ENCODE measurements at regions not wholly inside any gene's neighbourhood (a gene's known extent, or its start where the extent isn't known, plus 50 kb on each side); places are given as distances from the start of the nearest gene placed in this dataset.

- Mint-ChIP-seq H3K9me3 (no peaks in the 10 kb centered on the region), H3K4me1 (peaks cover 0 to 2% (median 0%) of the 10 kb centered on the region in 3 donors), H3K27ac (no peak overlapping the region), H3K36me3 (no peaks in the 10 kb centered on the region), H3K27me3 (peaks cover 30% of the 10 kb centered on the region), H3K4me3 (peak overlapping the region in 1 of 4 donors; percentile 47)
These were observed 159.3 kb downstream of the CYRIA start for GRCh38 chr2:16506366-16506765.

DNA sequence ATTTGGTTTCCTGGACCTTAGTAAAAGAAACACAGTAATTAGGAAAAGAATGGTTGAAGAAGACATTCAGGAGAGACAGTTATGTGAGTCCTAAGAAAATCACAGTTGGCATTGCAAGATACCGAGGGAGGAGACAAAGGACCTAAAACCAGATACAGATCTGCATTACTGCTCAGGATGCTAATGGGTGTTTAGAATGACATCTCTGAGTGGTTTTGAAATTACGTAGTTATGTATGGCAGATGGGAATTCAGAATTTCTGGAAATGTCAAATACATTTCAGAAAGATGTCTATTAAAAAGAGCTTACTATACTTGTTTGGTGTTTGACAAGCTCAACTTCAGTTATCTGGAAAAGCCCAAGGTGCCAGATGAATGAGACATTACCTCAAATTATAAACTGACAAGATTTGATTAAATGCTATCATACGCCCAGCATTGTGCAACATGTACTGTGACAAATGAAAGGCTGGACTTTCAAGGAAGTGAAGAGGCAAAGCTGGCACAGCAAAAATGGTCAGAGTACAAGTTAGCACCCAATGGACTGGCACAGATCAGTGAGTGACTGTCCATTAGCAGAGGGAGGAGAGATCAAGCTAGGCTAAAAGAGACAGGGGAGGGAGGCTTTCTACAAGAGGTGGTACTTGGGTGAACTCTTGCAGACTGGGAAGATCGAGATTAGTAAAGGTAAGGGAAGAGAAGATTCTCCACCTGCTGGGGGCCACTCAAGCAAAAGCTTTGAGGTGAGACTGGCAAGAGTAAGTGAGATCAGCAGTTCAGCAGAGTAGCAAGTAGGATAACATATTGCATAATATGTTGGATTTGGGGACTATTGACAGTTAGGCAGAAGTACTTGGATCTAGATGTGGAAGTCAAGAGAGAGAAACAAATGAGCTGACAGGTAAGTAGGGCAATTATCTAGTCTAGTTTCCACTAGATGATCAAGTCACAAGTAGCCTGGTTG is 168.9 kb downstream of the CYRIA start:
- H3K27ac Mint-ChIP-seq: no peak overlapping the region
- peaks cover 0 to 5% (median 0%) of the 10 kb centered on the region in 3 donors for H3K9me3 Mint-ChIP-seq
- H3K36me3 Mint-ChIP-seq: no peaks in the 10 kb centered on the region
- H3K27me3 Mint-ChIP-seq: peaks cover 12% of the 10 kb centered on the region
- no peaks in the 10 kb centered on the region for H3K4me1 Mint-ChIP-seq
- H3K4me3 Mint-ChIP-seq: no peak overlapping the region

DNA sequence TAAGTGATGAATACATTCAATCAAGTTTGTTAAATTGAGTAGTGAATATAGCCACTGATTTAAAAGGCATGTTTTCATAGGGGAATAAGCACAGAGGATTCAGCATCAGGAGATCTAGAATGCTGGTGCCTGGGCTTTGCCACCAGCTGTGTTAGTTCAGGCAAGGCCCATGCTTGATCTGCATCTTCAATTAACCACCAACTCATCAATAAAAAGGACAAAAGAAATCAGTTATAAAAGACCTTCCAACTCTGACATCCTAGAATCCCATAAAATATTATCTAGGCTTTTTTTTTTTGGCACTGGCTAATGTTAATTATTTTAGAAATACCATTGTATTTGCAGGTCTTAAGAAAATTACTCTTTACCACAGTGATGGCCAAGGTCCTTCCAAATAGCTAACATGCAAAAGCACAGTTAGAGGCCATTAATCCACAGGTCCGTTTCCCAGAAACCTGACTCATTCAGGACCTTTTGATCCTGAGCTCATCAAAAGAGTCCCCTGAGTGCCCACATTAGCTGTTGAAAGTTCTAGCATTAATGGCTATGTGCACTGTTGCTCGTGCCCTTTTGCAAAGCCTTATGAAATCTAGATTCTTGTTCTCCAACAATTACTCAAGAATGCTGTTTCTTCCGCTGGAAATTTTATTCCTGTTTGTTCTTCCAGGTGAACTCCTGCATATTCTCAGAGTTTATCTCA is 170.0 kb downstream of the CYRIA start:
- Mint-ChIP-seq H3K27ac (no peak overlapping the region), H3K27me3 (peaks cover 16% of the 10 kb centered on the region), H3K36me3 (no peaks in the 10 kb centered on the region), H3K4me3 (no peak overlapping the region), H3K9me3 (peaks cover 0 to 5% (median 0%) of the 10 kb centered on the region in 3 donors), H3K4me1 (no peaks in the 10 kb centered on the region)

GRCh38 chr2:16494836-16495508 is 170.7 kb downstream of the CYRIA start:
- Mint-ChIP-seq H3K4me3 (no peak overlapping the region), H3K9me3 (peaks cover 0 to 5% (median 0%) of the 10 kb centered on the region in 3 donors), H3K4me1 (no peaks in the 10 kb centered on the region), H3K27ac (peak overlapping the region in 1 of 3 donors; percentile 54), H3K27me3 (peaks cover 18% of the 10 kb centered on the region), H3K36me3 (no peaks in the 10 kb centered on the region)

GRCh38 chr2:16493788-16494187 is 171.8 kb downstream of the CYRIA start:
- Mint-ChIP-seq H3K9me3 (peaks cover 0 to 5% (median 0%) of the 10 kb centered on the region in 3 donors), H3K4me1 (no peaks in the 10 kb centered on the region), H3K27me3 (peaks cover 23% of the 10 kb centered on the region)

DNA sequence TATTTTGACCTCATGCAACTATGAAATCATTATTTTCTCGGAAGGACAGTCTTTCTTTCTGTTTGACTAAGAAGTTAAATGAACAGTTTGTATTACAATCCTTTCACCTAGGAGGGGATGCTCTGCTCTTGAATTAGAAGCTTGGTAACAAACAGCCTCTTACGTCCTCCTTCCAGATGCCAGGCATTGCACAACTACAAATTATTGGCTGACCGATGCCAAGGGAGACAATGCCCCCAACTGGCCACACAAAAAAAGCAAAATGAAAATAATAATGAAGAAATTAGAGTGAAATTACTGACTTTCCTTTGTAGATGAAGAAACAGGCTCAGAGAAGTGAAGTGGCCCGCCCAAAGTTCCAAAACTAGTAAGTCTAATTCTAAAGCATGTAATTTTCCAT is 177.9 kb downstream of the CYRIA start:
- H3K4me1 Mint-ChIP-seq: no peaks in the 10 kb centered on the region
- H3K27me3 Mint-ChIP-seq: peaks cover 30% of the 10 kb centered on the region
- H3K36me3 Mint-ChIP-seq: no peaks in the 10 kb centered on the region
- H3K27ac Mint-ChIP-seq: no peak overlapping the region
- H3K9me3 Mint-ChIP-seq: peaks cover 0 to 6% (median 3%) of the 10 kb centered on the region in 3 donors
- H3K4me3 Mint-ChIP-seq: no peak overlapping the region

More at GRCh38 chr2:16493788-16494187, 171.8 kb downstream of the CYRIA start:
- Mint-ChIP-seq H3K27ac (no peak overlapping the region), H3K36me3 (no peaks in the 10 kb centered on the region), H3K4me3 (no peak overlapping the region)

DNA sequence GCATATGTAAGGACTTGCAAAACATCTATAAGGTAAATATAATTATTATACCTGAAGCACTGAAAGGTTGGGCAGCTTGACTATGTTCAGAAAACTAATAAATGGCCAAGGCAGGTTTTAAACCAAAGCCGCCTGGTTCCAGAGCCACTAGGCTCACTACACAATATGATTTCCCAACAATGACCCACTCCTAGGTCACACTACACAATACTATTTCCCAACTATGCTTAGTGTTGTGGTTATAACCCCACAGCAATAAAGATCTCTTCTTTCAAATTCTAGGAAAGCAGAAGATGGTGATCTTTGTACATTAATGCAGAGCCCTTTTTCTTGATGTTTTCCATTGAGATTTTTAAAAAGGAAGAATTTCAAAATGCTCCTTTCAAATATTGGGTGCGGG is 180.4 kb downstream of the CYRIA start:
- Mint-ChIP-seq H3K4me3 (no peak overlapping the region), H3K27me3 (peaks cover 20% of the 10 kb centered on the region), H3K36me3 (peaks cover 2% of the 10 kb centered on the region), H3K27ac (no peak overlapping the region), H3K4me1 (no peaks in the 10 kb centered on the region), H3K9me3 (peaks cover 0 to 6% (median 0%) of the 10 kb centered on the region in 3 donors)

- H3K27ac Mint-ChIP-seq: no peak overlapping the region
- peaks cover 0 to 6% (median 0%) of the 10 kb centered on the region in 3 donors for H3K9me3 Mint-ChIP-seq
- peaks cover 2% of the 10 kb centered on the region for H3K36me3 Mint-ChIP-seq
- no peak overlapping the region for H3K4me3 Mint-ChIP-seq
- no peaks in the 10 kb centered on the region for H3K4me1 Mint-ChIP-seq
- peaks cover 11% of the 10 kb centered on the region for H3K27me3 Mint-ChIP-seq
These were observed 183.2 kb downstream of the CYRIA start for GRCh38 chr2:16482460-16482859.

DNA sequence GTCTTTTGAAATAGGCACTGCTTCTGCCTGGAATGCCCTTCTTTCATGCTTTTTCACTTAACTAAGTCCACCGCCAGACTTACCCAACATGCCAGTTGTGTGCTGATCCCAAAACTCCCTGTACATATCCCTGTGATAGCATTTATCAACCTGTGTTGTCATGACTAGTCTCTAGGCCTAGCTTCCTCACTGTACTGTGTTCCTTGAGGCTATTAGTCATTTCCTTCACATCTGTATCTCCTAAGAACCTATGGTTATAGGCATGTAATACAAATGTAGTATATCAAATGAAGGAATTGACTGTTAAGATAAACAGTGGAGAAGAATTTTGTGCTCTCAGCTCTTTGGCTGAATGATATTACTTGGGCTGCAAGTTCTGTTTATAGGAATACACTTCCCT is 184.3 kb downstream of the CYRIA start:
- Mint-ChIP-seq H3K36me3 (peaks cover 2% of the 10 kb centered on the region), H3K9me3 (peaks cover 0 to 6% (median 0%) of the 10 kb centered on the region in 3 donors), H3K27me3 (peaks cover 10% of the 10 kb centered on the region), H3K27ac (no peak overlapping the region), H3K4me1 (no peaks in the 10 kb centered on the region), H3K4me3 (no peak overlapping the region)

- no peaks in the 10 kb centered on the region for H3K4me1 Mint-ChIP-seq
- peaks cover 0 to 2% (median 0%) of the 10 kb centered on the region in 3 donors for H3K9me3 Mint-ChIP-seq
- peaks cover 10% of the 10 kb centered on the region for H3K27me3 Mint-ChIP-seq
- H3K36me3 Mint-ChIP-seq: peaks cover 2% of the 10 kb centered on the region
- H3K4me3 Mint-ChIP-seq: no peak overlapping the region
- H3K27ac Mint-ChIP-seq: no peak overlapping the region
These were observed 185.9 kb downstream of the CYRIA start for GRCh38 chr2:16479721-16480120.

DNA sequence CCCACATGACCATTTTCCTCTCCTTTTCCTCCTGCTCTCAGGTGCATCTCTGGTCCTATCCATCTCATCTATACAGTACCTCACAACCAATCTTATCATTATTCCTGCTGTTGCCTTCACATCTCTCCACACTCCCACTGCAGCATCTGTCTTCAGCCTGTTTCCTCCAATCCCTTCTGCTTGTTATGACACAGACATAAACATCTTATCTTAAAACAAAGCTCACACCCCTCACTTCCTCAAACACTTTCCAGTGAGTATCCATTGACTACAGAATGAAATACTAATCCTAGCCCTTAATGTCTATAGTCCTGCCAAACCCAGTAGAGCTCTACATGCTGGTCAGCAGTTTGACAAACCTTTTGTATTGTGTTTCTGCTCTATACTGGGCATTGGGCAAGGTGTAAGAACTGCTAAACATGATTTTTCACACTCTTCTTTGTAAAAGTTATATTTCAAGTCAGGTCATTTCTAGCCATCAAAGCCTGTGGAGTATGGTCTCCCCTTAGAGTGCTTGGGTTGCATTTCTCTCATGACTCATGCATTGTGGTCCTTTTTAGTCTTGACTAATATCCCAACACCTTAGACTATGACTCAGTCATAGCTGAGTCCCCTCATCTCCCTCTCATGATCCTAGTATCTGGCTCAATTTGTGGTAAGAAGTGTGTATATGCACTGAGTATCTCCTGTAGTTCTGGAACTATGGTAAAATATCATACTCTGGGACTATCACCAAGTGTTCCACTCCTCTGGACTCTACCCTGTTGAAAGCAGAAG is 187.0 kb downstream of the CYRIA start:
- Mint-ChIP-seq H3K4me3 (no peak overlapping the region), H3K9me3 (no peaks in the 10 kb centered on the region), H3K27ac (no peak overlapping the region), H3K36me3 (peaks cover 2% of the 10 kb centered on the region), H3K27me3 (peaks cover 7% of the 10 kb centered on the region), H3K4me1 (no peaks in the 10 kb centered on the region)

- Mint-ChIP-seq H3K9me3 (no peaks in the 10 kb centered on the region), H3K27ac (no peak overlapping the region), H3K4me1 (no peaks in the 10 kb centered on the region), H3K4me3 (no peak overlapping the region), H3K27me3 (peaks cover 2% of the 10 kb centered on the region), H3K36me3 (peaks cover 2% of the 10 kb centered on the region)
These were observed 188.0 kb downstream of the CYRIA start for GRCh38 chr2:16477648-16478047.

DNA sequence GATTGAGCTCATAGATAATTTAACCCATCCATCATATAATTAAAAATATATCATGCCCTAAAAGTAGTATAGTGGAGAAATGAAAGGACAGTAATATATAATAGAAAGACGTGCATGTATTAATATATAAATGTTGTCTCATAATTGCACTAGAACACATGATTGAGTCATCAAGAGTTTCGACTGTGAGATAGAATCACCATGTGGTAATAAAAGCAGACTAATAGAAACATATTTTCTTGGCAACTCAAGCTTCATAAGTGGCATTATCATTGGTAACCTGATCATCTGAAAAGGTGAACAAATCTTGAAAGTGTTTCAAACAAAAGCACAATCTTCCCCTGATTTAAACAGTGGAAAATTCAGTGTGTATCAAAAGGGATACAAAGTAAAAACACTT is 188.8 kb downstream of the CYRIA start:
- H3K4me3 Mint-ChIP-seq: no peak overlapping the region
- no peaks in the 10 kb centered on the region for H3K9me3 Mint-ChIP-seq
- H3K4me1 Mint-ChIP-seq: no peaks in the 10 kb centered on the region
- peaks cover 2% of the 10 kb centered on the region for H3K27me3 Mint-ChIP-seq
- H3K27ac Mint-ChIP-seq: no peak overlapping the region
- peaks cover 2% of the 10 kb centered on the region for H3K36me3 Mint-ChIP-seq

GRCh38 chr2:16475986-16476567 is 189.6 kb downstream of the CYRIA start:
- Mint-ChIP-seq H3K9me3 (peaks cover 0 to 2% (median 0%) of the 10 kb centered on the region in 3 donors), H3K27ac (no peak overlapping the region), H3K4me3 (no peak overlapping the region), H3K36me3 (no peaks in the 10 kb centered on the region), H3K4me1 (no peaks in the 10 kb centered on the region), H3K27me3 (peaks cover 2% of the 10 kb centered on the region)
